ENCODE measurements at regions not wholly inside any gene's neighbourhood (a gene's known extent, or its start where the extent isn't known, plus 50 kb on each side); places are given as distances from the start of the nearest gene placed in this dataset.

DNA sequence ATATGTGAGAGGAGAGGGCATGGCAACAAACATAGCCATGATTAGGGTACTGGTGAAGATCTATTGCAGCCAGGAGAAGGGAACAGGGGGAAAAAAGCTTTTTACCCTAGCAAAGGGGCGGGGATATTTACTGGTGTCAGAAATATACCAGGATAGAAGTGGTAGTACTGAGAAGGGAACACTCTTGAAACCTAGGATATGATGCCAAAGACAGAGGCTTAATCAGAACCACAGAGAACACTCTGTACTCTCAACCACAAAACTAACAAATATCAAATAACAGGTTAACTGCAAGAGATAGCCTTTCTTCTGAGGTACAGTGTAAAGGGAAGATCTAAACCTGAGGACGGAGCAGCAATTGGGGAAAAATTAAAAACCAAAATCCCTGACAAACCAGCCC, 112.2 kb downstream of the KIF2B start:
- no peak for DNase-seq
- TF ChIP-seq, protein P1, sequence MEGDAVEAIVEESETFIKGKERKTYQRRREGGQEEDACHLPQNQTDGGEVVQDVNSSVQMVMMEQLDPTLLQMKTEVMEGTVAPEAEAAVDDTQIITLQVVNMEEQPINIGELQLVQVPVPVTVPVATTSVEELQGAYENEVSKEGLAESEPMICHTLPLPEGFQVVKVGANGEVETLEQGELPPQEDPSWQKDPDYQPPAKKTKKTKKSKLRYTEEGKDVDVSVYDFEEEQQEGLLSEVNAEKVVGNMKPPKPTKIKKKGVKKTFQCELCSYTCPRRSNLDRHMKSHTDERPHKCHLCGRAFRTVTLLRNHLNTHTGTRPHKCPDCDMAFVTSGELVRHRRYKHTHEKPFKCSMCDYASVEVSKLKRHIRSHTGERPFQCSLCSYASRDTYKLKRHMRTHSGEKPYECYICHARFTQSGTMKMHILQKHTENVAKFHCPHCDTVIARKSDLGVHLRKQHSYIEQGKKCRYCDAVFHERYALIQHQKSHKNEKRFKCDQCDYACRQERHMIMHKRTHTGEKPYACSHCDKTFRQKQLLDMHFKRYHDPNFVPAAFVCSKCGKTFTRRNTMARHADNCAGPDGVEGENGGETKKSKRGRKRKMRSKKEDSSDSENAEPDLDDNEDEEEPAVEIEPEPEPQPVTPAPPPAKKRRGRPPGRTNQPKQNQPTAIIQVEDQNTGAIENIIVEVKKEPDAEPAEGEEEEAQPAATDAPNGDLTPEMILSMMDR (IDR thresholded peaks at IDR 0.05; ENCODE audit: borderline replicate concordance), result no peak
- Histone ChIP-seq H3K27ac (replicated peaks) (no peak overlapping the region), H3K27me3 (ENCODE audit: low read depth) (no peaks in the 10 kb centered on the region), H3K36me3 (no peaks in the 10 kb centered on the region), H3K4me3 (no peak overlapping the region), H3K9me3 (replicated peaks) (peaks cover 3% of the 10 kb centered on the region), H3K4me1 (no peaks in the 10 kb centered on the region)
- intact Hi-C loops (cut with micrococcal nuclease), result no loop called here

DNA sequence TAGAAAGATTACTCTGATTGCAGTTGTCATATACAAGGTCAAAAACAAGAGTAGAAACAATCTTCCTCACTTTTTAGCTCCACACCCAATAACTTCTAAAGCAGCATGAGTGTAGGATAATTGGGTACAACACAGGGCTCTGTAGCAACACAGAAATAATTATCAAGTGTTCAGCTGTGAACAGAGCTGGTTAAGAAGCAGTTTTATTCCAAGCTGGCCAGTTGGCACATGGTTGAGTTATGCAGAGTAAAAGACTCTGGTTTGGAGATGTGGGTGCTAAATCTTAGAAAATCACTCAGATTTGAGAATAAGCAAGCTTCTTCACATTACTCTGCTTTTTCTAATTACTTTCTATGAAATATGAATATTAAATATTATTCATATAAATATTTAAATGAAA, 118.5 kb downstream of the KIF2B start:
- Histone ChIP-seq H3K27me3 (ENCODE audit: low read depth) (no peaks in the 10 kb centered on the region), H3K36me3 (no peaks in the 10 kb centered on the region), H3K4me3 (no peak overlapping the region), H3K9me3 (replicated peaks) (no peaks in the 10 kb centered on the region), H3K27ac (replicated peaks) (no peak overlapping the region), H3K4me1 (no peaks in the 10 kb centered on the region)
- TF ChIP-seq, protein P1 (IDR thresholded peaks at IDR 0.05; ENCODE audit: borderline replicate concordance), result no peak
- intact Hi-C loops (cut with micrococcal nuclease), result no loop called here
- DNase-seq, result no peak

DNA sequence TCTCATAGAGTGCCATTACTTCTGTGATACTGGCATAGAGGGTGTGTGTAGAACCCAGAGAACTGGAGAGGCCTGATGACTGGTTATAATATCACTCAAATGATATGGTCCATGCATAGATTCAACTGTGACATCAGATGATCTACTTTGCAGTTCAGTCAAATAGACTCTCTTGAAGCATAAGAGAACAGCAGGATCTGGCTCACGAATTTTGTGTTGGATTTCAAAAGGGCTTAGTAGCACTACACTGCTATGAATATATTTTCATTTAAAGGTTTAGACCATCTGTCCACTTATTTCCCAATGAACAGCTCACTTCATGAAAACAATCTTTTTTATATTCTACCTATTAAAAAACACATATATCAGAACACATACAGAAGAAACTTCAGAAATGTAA, 119.7 kb downstream of the KIF2B start:
- Histone ChIP-seq H3K4me3 (no peak overlapping the region), H3K36me3 (no peaks in the 10 kb centered on the region), H3K4me1 (no peaks in the 10 kb centered on the region), H3K27ac (replicated peaks) (no peak overlapping the region), H3K27me3 (ENCODE audit: low read depth) (no peaks in the 10 kb centered on the region), H3K9me3 (replicated peaks) (no peaks in the 10 kb centered on the region)
- TF ChIP-seq, protein P1 (IDR thresholded peaks at IDR 0.05; ENCODE audit: borderline replicate concordance), result no peak
- intact Hi-C loops (cut with micrococcal nuclease), result no loop called here
- DNase-seq, result no peak

DNA sequence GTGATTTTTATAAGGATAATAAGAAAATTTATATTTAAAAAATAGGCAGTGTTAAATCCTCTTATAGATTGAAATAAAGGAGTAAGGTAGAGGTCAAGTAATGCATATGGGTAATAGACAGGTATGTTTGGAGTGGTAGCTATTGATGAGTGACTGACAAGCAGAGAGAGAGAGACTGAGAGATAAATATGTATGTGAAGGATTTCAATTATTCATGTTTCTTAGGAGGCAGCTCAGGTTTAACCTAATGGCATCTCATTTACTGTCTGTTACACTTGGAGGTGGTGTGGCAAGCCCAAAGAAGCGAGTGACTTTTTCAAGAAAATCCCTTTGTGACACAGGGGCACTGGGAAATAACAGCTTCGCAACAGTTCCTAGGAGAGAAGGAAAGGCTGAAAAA, 120.2 kb downstream of the KIF2B start:
- no peak overlapping the region for H3K27ac ChIP-seq (replicated peaks)
- no peaks in the 10 kb centered on the region for H3K9me3 ChIP-seq (replicated peaks)
- no peak overlapping the region for H3K4me3 ChIP-seq
- no peaks in the 10 kb centered on the region for H3K4me1 ChIP-seq
- TF ChIP-seq, protein P1 (IDR thresholded peaks at IDR 0.05; ENCODE audit: borderline replicate concordance), result no peak
- no peak for DNase-seq
- no peaks in the 10 kb centered on the region for H3K27me3 ChIP-seq (ENCODE audit: low read depth)
- intact Hi-C loops (cut with micrococcal nuclease), result no loop called here
- H3K36me3 ChIP-seq, result no peaks in the 10 kb centered on the region

DNA sequence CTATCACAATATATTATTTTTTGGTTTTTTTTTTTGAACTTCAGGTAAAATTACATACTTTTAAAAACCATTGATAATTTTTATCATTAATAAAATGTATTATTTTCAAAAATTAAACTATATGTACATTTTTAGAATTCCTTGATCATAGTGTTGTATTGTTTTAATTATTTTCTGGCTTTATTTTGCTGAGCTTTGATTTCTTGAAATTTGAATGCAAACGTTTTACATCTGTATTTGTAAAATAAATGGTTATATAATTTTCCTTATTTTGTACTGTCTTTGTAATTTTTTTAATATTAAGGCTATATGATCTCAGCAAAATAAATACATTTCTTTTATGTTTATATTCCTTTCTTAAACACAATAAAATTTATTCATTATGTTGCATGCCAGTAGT, 125.6 kb downstream of the KIF2B start:
- Histone ChIP-seq H3K27ac (replicated peaks) (no peak overlapping the region), H3K4me3 (no peak overlapping the region), H3K27me3 (ENCODE audit: low read depth) (no peaks in the 10 kb centered on the region), H3K36me3 (no peaks in the 10 kb centered on the region), H3K4me1 (no peaks in the 10 kb centered on the region), H3K9me3 (replicated peaks) (peaks cover 30% of the 10 kb centered on the region)
- DNase-seq, result no peak
- intact Hi-C loops (cut with micrococcal nuclease), result no loop called here
- TF ChIP-seq, protein P1 (IDR thresholded peaks at IDR 0.05; ENCODE audit: borderline replicate concordance), result no peak
